Transverse colon (tissue), 4 donors: ENCODE measurements at regions not wholly inside any gene's neighbourhood (a gene's known extent, or its start where the extent isn't known, plus 50 kb on each side); places are given as distances from the start of the nearest gene placed in this dataset.

Experiments
- POLR2A ChIP-seq: fragments of 450-650 bp; IDR thresholded peaks from one replicate; pipeline ENCODE4 v1.6.1; 2016; ENCODE audit warnings: antibody characterized with exemption, mild to moderate bottlenecking, moderate library complexity
- POLR2AphosphoS5 ChIP-seq, 3 donors: sonication (generic); formaldehyde crosslinking; IDR thresholded peaks; one replicate each; pipeline ENCODE4 v1.6.1; 2016; ENCODE audit warnings: antibody characterized with exemption in 3 of 3
- TF ChIP-seq, protein P1 (sequence below), 5 experiments: fragments of 200-600 bp in 3 of 5; fragments of 450-650 bp in 2 of 5; sonication (generic) in 3 of 5; IDR thresholded peaks; 1 replicate in 2 of 5; 2 replicates in 3 of 5; pipeline ENCODE4 v1.5.1; 2016 to 2017; ENCODE audit warnings: antibody characterized with exemption in 5 of 5, inconsistent platforms in 3 of 5, mild to moderate bottlenecking in 2 of 5, moderate library complexity in 1 of 5

DNA sequence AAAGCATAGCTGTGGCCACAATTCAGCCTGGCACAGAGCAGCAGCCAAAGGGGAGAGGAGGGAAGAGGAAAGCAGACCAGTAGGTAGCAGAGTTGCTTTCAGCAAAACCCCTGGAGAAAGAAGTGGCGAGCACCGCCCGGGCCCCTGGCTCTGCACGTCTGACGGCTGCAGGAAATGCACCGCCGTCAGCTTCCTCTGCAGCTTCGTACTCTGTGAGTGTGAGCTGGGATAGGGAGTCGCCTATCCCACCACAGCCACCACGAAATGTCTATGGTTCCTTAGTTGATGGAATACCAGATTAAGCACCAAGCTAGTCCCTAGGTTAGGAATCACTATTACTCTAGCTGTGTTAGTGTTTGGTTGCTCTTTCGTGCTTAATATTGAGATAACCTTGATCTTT lies 79.9 kb upstream of the NAA20 start:
- peak; percentile 16 for TF ChIP-seq POLR2A
- TF ChIP-seq, protein P1, sequence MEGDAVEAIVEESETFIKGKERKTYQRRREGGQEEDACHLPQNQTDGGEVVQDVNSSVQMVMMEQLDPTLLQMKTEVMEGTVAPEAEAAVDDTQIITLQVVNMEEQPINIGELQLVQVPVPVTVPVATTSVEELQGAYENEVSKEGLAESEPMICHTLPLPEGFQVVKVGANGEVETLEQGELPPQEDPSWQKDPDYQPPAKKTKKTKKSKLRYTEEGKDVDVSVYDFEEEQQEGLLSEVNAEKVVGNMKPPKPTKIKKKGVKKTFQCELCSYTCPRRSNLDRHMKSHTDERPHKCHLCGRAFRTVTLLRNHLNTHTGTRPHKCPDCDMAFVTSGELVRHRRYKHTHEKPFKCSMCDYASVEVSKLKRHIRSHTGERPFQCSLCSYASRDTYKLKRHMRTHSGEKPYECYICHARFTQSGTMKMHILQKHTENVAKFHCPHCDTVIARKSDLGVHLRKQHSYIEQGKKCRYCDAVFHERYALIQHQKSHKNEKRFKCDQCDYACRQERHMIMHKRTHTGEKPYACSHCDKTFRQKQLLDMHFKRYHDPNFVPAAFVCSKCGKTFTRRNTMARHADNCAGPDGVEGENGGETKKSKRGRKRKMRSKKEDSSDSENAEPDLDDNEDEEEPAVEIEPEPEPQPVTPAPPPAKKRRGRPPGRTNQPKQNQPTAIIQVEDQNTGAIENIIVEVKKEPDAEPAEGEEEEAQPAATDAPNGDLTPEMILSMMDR (IDR thresholded peaks at IDR 0.05): no peak
- TF ChIP-seq POLR2AphosphoS5 (IDR thresholded peaks at IDR 0.05): peak in 1 of 3 donors; percentile 27
